ENCODE measurements at regions not wholly inside any gene's neighbourhood (a gene's known extent, or its start where the extent isn't known, plus 50 kb on each side); places are given as distances from the start of the nearest gene placed in this dataset.

- TF ChIP-seq MYC (IDR thresholded peaks at IDR 0.05; ENCODE audit: insufficient read depth, insufficient read length, insufficient replicate concordance, low read length, severe bottlenecking) (no peak), IRF5 (IDR thresholded peaks at IDR 0.05; ENCODE audit: borderline replicate concordance) (no peak), BCL3 (IDR thresholded peaks at IDR 0.05; ENCODE audit: borderline replicate concordance, insufficient read depth, low read depth, low read length, poor library complexity, severe bottlenecking) (no peak)
Measured at GRCh38 chr9:556199-556598, 285.3 kb upstream of the DMRT1 start (continued).

DNA sequence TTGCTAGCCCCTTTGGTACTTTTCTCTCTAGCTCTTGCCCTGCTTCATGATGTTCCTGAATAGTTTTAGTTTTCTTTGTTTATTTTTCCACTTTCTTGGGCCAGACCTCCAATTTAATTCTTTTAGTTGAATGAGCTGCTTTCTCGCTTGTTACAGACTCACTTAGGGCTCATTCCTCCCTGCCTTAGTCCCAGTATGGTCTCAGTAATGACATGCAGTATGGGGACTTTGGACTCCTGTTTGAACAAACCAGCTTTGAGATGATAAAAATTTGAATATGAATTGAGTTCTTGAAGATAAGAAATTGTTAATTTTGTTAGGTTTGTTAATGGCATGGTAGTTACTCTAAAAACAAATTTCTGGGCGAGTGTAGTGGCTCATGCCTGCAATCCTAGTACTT is 284.8 kb upstream of the DMRT1 start:
- H2AFZ ChIP-seq (ENCODE audit: control insufficient read depth, low read depth, low read length): no peak overlapping the region

More for the DNA sequence above, 284.8 kb upstream of the DMRT1 start:
- TF ChIP-seq SUZ12 (IDR thresholded peaks at IDR 0.05; ENCODE audit: unreplicated experiment): no peak
- TF ChIP-seq TCF7 (IDR thresholded peaks at IDR 0.05; ENCODE audit: borderline replicate concordance): no peak
- WGBS (ENCODE audit: insufficient coverage, insufficient replicate concordance, low lambda C conversion rate, missing lambda C conversion rate): 19% methylated on average over 2 of the region's 2 CpGs
- H3K4me2 ChIP-seq (ENCODE audit: control insufficient read depth, insufficient read depth): no peak overlapping the region
- H3K4me1 ChIP-seq (ENCODE audit: control insufficient read depth, insufficient read depth, low read length): no peaks in the 10 kb centered on the region
- RAD21 ChIA-PET (ENCODE audit: unreplicated experiment): interaction anchor here (0.6 kb wide), 1 partner anchor 150 kb away, joined by 3 read pairs; no protein-coding TSS in a partner anchor
- no peak overlapping the region for H3K4me3 ChIP-seq
- intact Hi-C loops (cut with micrococcal nuclease; ENCODE audit: unreplicated experiment) (no loop called here), in situ Hi-C loops (cut with MboI) (no loop called here)
- no peaks in the 10 kb centered on the region for H3K36me3 ChIP-seq (ENCODE audit: control insufficient read depth in 2 of 2, insufficient read depth in 2 of 2, low read length in 1 of 2)
- FAIRE-seq (no peak), DNase-seq (ENCODE audit: low read depth, low spot score) (no peak), ATAC-seq (no peak)
- H3K79me2 ChIP-seq (ENCODE audit: control insufficient read depth, insufficient read depth, low read length): no peaks in the 10 kb centered on the region
- H3K27me3 ChIP-seq (replicated peaks in 1 of 2; ENCODE audit: control insufficient read depth in 2 of 2, insufficient read depth in 2 of 2, low read length in 1 of 2): no peaks in the 10 kb centered on the region; a peak in 1 of 4 replicates
- H4K20me1 ChIP-seq (ENCODE audit: control insufficient read depth, insufficient read depth): no peaks in the 10 kb centered on the region
- H3K9me3 ChIP-seq (replicated peaks; ENCODE audit: control insufficient read depth, insufficient read depth, low read length): no peaks in the 10 kb centered on the region
- SMC1A ChIA-PET (ENCODE audit: uncharacterized antibody, unreplicated experiment): interaction anchor here (0.6 to 1.6 kb wide), 2 partner anchors 10 to 137 kb away, joined by 3 to 4 read pairs; no protein-coding TSS in a partner anchor
- BruUV-seq (replicated peaks): no TSS peak
- POLR2A ChIA-PET: no interaction called here
- H3K27ac ChIP-seq (ENCODE audit: control insufficient read depth, insufficient read depth): no peak overlapping the region
- CTCF ChIA-PET: no interaction called here
- no peak overlapping the region for H3K9ac ChIP-seq (ENCODE audit: control insufficient read depth, insufficient read depth, low read length)

Measured in GM12878 (cell line).